Thyroid gland (tissue), 4 donors: ENCODE measurements at regions not wholly inside any gene's neighbourhood (a gene's known extent, or its start where the extent isn't known, plus 50 kb on each side); places are given as distances from the start of the nearest gene placed in this dataset.

Source experiments
- DNase-seq, 2 donors: peaks; one replicate each; pipeline ENCODE4 v3.0.0-alpha.2; 2019
- H3K27ac ChIP-seq, 3 donors: fragments of 200-600 bp; sonication (generic); 1 replicate in 2 of 3; 2 replicates in 1 of 3; pipeline ENCODE4 v1.5.1; 2016 to 2019; ENCODE audit warnings: mild to moderate bottlenecking in 1 of 3, moderate library complexity in 1 of 3
- H3K27me3 ChIP-seq: fragments of 200-600 bp; sonication (generic); one replicate; pipeline ENCODE4 v1.5.1; 2019
- H3K36me3 ChIP-seq, 2 donors: fragments of 200-600 bp; sonication (generic); one replicate each; pipeline ENCODE4 v1.5.1; 2016 to 2019
- H3K4me1 ChIP-seq, 2 donors: fragments of 200-600 bp; sonication (generic); one replicate each; pipeline ENCODE4 v1.5.1; 2017 to 2019
- H3K4me3 ChIP-seq, 3 donors: fragments of 200-600 bp; sonication (generic); replicated peaks in 1 of 3; 1 replicate in 2 of 3; 2 replicates in 1 of 3; pipeline ENCODE4 v1.5.1; 2016; ENCODE audit warnings: mild to moderate bottlenecking in 1 of 3
- H3K9me3 ChIP-seq: fragments of 200-600 bp; sonication (generic); one replicate; pipeline ENCODE4 v1.5.1; 2017
- POLR2A ChIP-seq, 2 donors: fragments of 450-650 bp; IDR thresholded peaks; one replicate each; pipeline ENCODE4 v1.6.1; 2017; ENCODE audit warnings: antibody characterized with exemption in 2 of 2, mild to moderate bottlenecking in 2 of 2, moderate library complexity in 1 of 2
- WGBS, 2 donors: methylation state at CpG; one replicate each; pipeline ENCODE4 v1.1.5; 2017; 5-methylcytosine and 5-hydroxymethylcytosine counted together
- intact Hi-C: fragments of 100-400 bp; cut with DNase I; formaldehyde crosslinking; loops from one replicate; pipeline ENCODE4 v1.15.1; 2023
- TF ChIP-seq, protein P1 (sequence below), 6 experiments: fragments of 200-600 bp in 3 of 6; fragments of 450-650 bp in 3 of 6; sonication (generic) in 3 of 6; IDR thresholded peaks; one replicate each; pipeline ENCODE4 v1.5.1; 2016 to 2019; ENCODE audit warnings: antibody characterized with exemption in 6 of 6, mild to moderate bottlenecking in 2 of 6, inconsistent platforms in 1 of 6, moderate library complexity in 1 of 6

DNA sequence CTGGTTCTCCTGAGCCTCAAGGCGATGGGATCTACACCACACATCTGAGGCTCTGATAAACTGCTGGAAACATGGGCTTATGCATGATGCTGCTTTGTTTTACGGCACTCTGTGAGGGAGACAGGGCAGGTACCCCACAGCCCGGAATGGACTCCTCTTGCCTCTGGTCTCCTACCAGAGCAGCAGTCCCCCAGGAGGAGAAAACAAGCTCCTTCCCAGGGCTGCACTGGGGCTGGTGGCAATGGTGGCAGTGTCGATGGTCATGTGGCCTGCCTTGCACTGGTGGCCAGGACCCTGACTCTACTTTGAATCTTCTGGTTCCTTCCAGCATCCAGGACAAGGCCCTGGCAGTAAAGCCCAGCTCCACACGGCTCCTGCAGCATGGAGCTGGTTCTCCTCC is 79.4 kb downstream of the TOMM20 start:
- Histone ChIP-seq H3K36me3 (no peaks in the 10 kb centered on the region), H3K4me3 (no peak overlapping the region), H3K27ac (peak overlapping the region; percentile 98 to 99 (median 99)), H3K9me3 (no peaks in the 10 kb centered on the region), H3K4me1 (peaks cover 32 to 48% of the 10 kb centered on the region in 2 donors), H3K27me3 (no peaks in the 10 kb centered on the region)
- TF ChIP-seq, protein P1, sequence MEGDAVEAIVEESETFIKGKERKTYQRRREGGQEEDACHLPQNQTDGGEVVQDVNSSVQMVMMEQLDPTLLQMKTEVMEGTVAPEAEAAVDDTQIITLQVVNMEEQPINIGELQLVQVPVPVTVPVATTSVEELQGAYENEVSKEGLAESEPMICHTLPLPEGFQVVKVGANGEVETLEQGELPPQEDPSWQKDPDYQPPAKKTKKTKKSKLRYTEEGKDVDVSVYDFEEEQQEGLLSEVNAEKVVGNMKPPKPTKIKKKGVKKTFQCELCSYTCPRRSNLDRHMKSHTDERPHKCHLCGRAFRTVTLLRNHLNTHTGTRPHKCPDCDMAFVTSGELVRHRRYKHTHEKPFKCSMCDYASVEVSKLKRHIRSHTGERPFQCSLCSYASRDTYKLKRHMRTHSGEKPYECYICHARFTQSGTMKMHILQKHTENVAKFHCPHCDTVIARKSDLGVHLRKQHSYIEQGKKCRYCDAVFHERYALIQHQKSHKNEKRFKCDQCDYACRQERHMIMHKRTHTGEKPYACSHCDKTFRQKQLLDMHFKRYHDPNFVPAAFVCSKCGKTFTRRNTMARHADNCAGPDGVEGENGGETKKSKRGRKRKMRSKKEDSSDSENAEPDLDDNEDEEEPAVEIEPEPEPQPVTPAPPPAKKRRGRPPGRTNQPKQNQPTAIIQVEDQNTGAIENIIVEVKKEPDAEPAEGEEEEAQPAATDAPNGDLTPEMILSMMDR (IDR thresholded peaks at IDR 0.05): no peak
- no peak for TF ChIP-seq POLR2A (IDR thresholded peaks at IDR 0.05)
- intact Hi-C loops: no loop called here
- WGBS, 2 donors: 90 to 96% methylated on average over 3 to 5 of the region's 5 CpGs
- no peak for DNase-seq

DNA sequence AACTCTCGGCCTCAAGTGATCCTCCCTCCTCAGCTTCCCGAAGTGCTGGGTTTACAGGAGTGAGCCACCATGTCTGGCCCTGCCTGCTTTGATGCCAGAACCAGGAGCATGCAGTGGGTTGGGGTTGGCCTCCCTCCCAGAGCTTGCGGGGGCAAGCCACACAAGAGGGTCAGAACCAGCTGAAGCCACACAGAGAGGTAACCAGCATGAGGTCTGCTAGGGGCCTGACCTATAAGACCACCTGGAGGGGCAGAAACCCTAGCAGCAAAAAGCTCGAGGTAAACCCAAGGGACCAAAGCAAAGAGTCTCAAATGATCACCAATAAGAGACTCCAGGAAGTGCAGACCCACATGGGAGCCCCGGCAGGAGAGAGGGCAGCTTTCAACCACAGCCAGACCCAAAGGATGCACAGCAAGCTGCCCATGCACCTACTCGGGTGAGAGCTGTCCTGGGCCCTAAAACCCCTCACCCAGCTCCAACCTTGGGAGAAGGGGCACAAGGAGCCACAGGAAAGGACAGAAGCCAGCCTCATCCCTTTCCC is 81.2 kb downstream of the TOMM20 start:
- no peaks in the 10 kb centered on the region for H3K36me3 ChIP-seq
- 58 to 65% methylated on average over 3 to 6 of the region's 6 CpGs for WGBS, 2 donors
- DNase-seq: no peak
- H3K4me3 ChIP-seq: no peak overlapping the region
- H3K27me3 ChIP-seq: no peaks in the 10 kb centered on the region
- peak overlapping the region; percentile 98 to 99 (median 99) for H3K27ac ChIP-seq
- no peaks in the 10 kb centered on the region for H3K9me3 ChIP-seq
- intact Hi-C loops: no loop called here
- peaks cover 32 to 42% of the 10 kb centered on the region in 2 donors for H3K4me1 ChIP-seq
- TF ChIP-seq POLR2A (IDR thresholded peaks at IDR 0.05): no peak
- TF ChIP-seq, protein P1 (IDR thresholded peaks at IDR 0.05): no peak

DNA sequence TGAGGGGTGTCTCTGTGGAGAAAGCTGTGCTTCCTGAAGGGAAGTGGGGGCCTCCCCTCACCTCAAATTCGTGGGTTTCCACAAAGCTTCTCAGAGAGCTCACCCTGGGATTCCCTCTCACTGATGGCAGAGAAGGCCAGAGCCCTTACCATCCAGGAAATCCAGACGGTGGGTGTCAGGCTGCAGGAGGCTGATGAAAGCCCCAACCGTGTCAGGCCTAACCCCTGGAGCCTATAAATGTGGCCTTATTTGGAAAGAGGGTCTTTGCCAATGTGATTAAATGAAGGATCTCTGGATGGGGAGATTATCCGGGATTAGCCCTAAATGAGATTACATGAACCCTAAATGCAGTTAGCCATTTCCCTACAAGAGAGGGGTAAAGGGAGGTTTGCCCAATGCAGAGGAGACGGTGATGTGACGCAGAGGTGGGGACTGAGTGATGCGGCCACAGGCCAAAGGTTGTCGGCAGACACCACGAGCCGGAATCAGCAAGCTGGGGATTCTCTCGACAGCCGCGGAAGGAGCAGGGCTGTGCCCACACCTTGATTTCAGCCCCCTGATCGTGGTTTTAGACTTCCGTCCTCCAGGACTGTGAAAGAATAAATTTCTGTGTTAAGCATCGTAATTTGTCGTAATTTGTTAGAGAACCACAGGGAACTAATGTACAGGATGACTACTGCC is 82.6 kb downstream of the TOMM20 start:
- H3K9me3 ChIP-seq: no peaks in the 10 kb centered on the region
- no peak for DNase-seq
- H3K27ac ChIP-seq: peak overlapping the region in 2 of 3 donors; percentile 99
- no peak for TF ChIP-seq POLR2A (IDR thresholded peaks at IDR 0.05)
- TF ChIP-seq, protein P1 (IDR thresholded peaks at IDR 0.05): no peak
- H3K4me3 ChIP-seq: no peak overlapping the region
- WGBS, 2 donors: 94 to 95% methylated on average over 17 of the region's 17 CpGs
- H3K4me1 ChIP-seq: peaks cover 28 to 37% of the 10 kb centered on the region in 2 donors
- intact Hi-C loops: no loop called here
- H3K36me3 ChIP-seq: no peaks in the 10 kb centered on the region
- H3K27me3 ChIP-seq: no peaks in the 10 kb centered on the region

DNA sequence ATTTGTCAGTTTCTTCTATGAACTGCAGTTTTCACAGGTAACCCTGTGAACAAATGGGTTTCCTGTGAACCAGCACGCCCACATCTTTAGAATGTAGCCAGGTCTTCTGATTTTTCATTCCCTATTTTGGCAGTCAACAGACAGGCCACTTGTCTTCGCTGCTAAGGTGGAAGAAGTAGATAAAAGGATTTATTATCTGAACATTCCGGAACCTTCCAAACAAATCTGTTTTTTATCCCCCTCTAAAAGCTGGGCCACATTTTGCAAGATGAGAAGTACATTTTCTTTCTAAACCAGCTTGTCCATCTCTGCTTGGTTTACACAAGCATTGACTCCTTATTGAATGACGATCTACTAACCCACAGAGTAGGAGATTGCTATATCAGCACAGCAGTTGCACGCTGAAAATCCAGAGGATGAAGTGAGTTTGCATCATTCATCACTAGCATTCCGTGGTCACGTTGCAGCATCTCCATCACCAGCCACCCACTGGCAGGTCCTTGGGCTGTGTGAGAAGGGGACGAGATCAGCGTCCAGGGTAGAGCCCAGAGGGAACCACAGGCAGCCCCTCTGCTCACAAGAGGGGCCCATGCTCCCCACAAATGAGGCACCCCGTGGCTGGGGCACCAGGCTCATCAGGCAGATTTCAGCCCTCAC is 83.5 kb downstream of the TOMM20 start:
- intact Hi-C loops: no loop called here
- no peaks in the 10 kb centered on the region for H3K27me3 ChIP-seq
- peak overlapping the region in 1 of 3 donors; percentile 99 for H3K27ac ChIP-seq
- WGBS, 2 donors: 90 to 92% methylated on average over 10 of the region's 10 CpGs
- TF ChIP-seq POLR2A (IDR thresholded peaks at IDR 0.05): no peak
- TF ChIP-seq, protein P1 (IDR thresholded peaks at IDR 0.05): no peak
- H3K9me3 ChIP-seq: no peaks in the 10 kb centered on the region
- DNase-seq: no peak
- H3K36me3 ChIP-seq: no peaks in the 10 kb centered on the region
- no peak overlapping the region for H3K4me3 ChIP-seq
- peaks cover 25 to 31% of the 10 kb centered on the region in 2 donors for H3K4me1 ChIP-seq

DNA sequence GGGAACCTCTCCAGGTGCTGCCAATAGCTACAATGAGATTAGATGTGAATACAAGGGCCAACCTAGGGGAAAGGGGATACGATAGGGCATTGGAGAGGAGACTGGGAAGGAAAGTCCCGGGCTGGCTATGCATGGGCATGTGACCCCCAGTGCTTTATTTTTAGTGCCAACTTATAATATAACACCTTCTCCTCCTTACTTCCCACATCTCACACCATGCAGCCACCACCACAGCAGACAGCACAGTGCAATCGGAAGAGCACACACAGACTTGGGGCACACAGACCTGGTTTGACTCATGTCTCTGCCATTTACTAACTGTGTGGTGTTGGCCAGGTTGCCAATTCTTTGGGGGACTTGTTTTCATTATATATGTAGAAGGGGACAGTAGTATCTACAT is 85.4 kb downstream of the TOMM20 start:
- DNase-seq: no peak
- Histone ChIP-seq H3K9me3 (no peaks in the 10 kb centered on the region), H3K4me1 (peaks cover 12 to 14% of the 10 kb centered on the region in 2 donors), H3K36me3 (no peaks in the 10 kb centered on the region), H3K27ac (no peak overlapping the region), H3K27me3 (no peaks in the 10 kb centered on the region), H3K4me3 (no peak overlapping the region)
- intact Hi-C loops: no loop called here
- TF ChIP-seq, protein P1 (IDR thresholded peaks at IDR 0.05): no peak
- no peak for TF ChIP-seq POLR2A (IDR thresholded peaks at IDR 0.05)
- WGBS, 2 donors: 89 to 98% methylated on average over 3 of the region's 3 CpGs
